ENCODE measurements at regions not wholly inside any gene's neighbourhood (a gene's known extent, or its start where the extent isn't known, plus 50 kb on each side); places are given as distances from the start of the nearest gene placed in this dataset.

- Histone ChIP-seq H3K36me3 (replicated peaks in 1 of 2; ENCODE audit: insufficient read depth in 1 of 2, low read depth in 2 of 2) (no peaks in the 10 kb centered on the region), H3K4me1 (no peaks in the 10 kb centered on the region), H3K9me3 (no peaks in the 10 kb centered on the region), H3K27ac (no peak overlapping the region), H3K27me3 (no peaks in the 10 kb centered on the region), H3K4me3 (no peak overlapping the region)
- DNase-seq (no peak), ATAC-seq (no peak)
- intact Hi-C loops (cut with DNase I): no loop called here
- no peak for TF ChIP-seq CTCF (IDR thresholded peaks at IDR 0.05)
- no peak for TF ChIP-seq POLR2A (IDR thresholded peaks at IDR 0.05)
- 88 to 91% methylated on average over 5 of the region's 5 CpGs for WGBS, 2 donors
These were observed 135.4 kb upstream of the PCBD1 start for GRCh38 chr10:71023704-71024283.

GRCh38 chr10:71024490-71024889 lies 136.1 kb upstream of the PCBD1 start:
- no peaks in the 10 kb centered on the region for H3K36me3 ChIP-seq (replicated peaks in 1 of 2; ENCODE audit: insufficient read depth in 1 of 2, low read depth in 2 of 2)
- H3K27ac ChIP-seq: no peak overlapping the region
- no peaks in the 10 kb centered on the region for H3K9me3 ChIP-seq
- no peaks in the 10 kb centered on the region for H3K4me1 ChIP-seq
- DNase-seq (no peak), ATAC-seq (no peak)
- WGBS, 2 donors: 48 to 56% methylated on average over 4 of the region's 4 CpGs
- no peaks in the 10 kb centered on the region for H3K27me3 ChIP-seq
- no peak overlapping the region for H3K4me3 ChIP-seq
- intact Hi-C loops (cut with DNase I): no loop called here
- TF ChIP-seq POLR2A (IDR thresholded peaks at IDR 0.05) (no peak), CTCF (IDR thresholded peaks at IDR 0.05) (no peak)

GRCh38 chr10:71025535-71025934 lies 137.2 kb upstream of the PCBD1 start:
- WGBS, 2 donors: 43 to 45% methylated on average over 4 of the region's 4 CpGs
- H3K4me1 ChIP-seq: no peaks in the 10 kb centered on the region
- no peak overlapping the region for H3K4me3 ChIP-seq
- no peaks in the 10 kb centered on the region for H3K27me3 ChIP-seq
- no peak overlapping the region for H3K27ac ChIP-seq
- DNase-seq: no peak
- TF ChIP-seq CTCF (IDR thresholded peaks at IDR 0.05): no peak
- TF ChIP-seq POLR2A (IDR thresholded peaks at IDR 0.05): no peak
- no peaks in the 10 kb centered on the region for H3K36me3 ChIP-seq (replicated peaks in 1 of 2; ENCODE audit: insufficient read depth in 1 of 2, low read depth in 2 of 2)
- no peak for ATAC-seq
- intact Hi-C loops (cut with DNase I): no loop called here
- no peaks in the 10 kb centered on the region for H3K9me3 ChIP-seq

GRCh38 chr10:71028066-71028465 lies 139.7 kb upstream of the PCBD1 start:
- no peaks in the 10 kb centered on the region for H3K4me1 ChIP-seq
- intact Hi-C loops (cut with DNase I): no loop called here
- no peak for DNase-seq
- H3K9me3 ChIP-seq: no peaks in the 10 kb centered on the region
- 80 to 88% methylated on average over 9 of the region's 9 CpGs for WGBS, 2 donors
- no peaks in the 10 kb centered on the region for H3K27me3 ChIP-seq
- ATAC-seq: no peak
- H3K27ac ChIP-seq: no peak overlapping the region
- TF ChIP-seq CTCF (IDR thresholded peaks at IDR 0.05) (no peak), POLR2A (IDR thresholded peaks at IDR 0.05) (no peak)
- H3K36me3 ChIP-seq (replicated peaks in 1 of 2; ENCODE audit: insufficient read depth in 1 of 2, low read depth in 2 of 2): no peaks in the 10 kb centered on the region
- H3K4me3 ChIP-seq: no peak overlapping the region

- Histone ChIP-seq H3K27me3 (no peaks in the 10 kb centered on the region), H3K9me3 (no peaks in the 10 kb centered on the region), H3K36me3 (replicated peaks in 1 of 2; ENCODE audit: insufficient read depth in 1 of 2, low read depth in 2 of 2) (no peaks in the 10 kb centered on the region), H3K4me3 (no peak overlapping the region), H3K4me1 (no peaks in the 10 kb centered on the region), H3K27ac (no peak overlapping the region)
- intact Hi-C loops (cut with DNase I): no loop called here
- WGBS, 2 donors: 67 to 79% methylated on average over 3 to 9 of the region's 9 CpGs
- TF ChIP-seq CTCF (IDR thresholded peaks at IDR 0.05) (no peak), POLR2A (IDR thresholded peaks at IDR 0.05) (no peak)
- DNase-seq (no peak), ATAC-seq (no peak)
These were observed 141.1 kb upstream of the PCBD1 start for GRCh38 chr10:71029411-71029892.
